Cardiac muscle cell (in vitro differentiated cells and primary cell): ENCODE measurements at regions not wholly inside any gene's neighbourhood (a gene's known extent, or its start where the extent isn't known, plus 50 kb on each side); places are given as distances from the start of the nearest gene placed in this dataset.

Source experiments
- DNase-seq, 2 donors: peaks; one replicate each; pipeline versions ENCODE4 v3.0.0 to v3.0.0-alpha.2; 2010 to 2017; ENCODE audit warnings: low read depth in 1 of 2, low spot score in 1 of 2
- H3K27ac ChIP-seq: fragments of 200-600 bp; sonication (generic); 2 replicates; pipeline ENCODE4 v1.5.1; 2016
- H3K27me3 ChIP-seq: fragments of 200-600 bp; sonication (generic); 2 replicates; pipeline ENCODE4 v1.6.0; 2016; ENCODE audit warnings: control low read depth
- H3K36me3 ChIP-seq: fragments of 200-600 bp; sonication (generic); 2 replicates; pipeline ENCODE4 v1.5.1; 2016; ENCODE audit warnings: control low read depth
- H3K4me1 ChIP-seq: fragments of 200-600 bp; sonication (generic); 2 replicates; pipeline ENCODE4 v1.8.1; 2017; ENCODE audit warnings: low read depth, mild to moderate bottlenecking, mixed run types
- H3K4me3 ChIP-seq: fragments of 200-600 bp; sonication (generic); 2 replicates; pipeline ENCODE4 v1.5.1; 2016; ENCODE audit warnings: mild to moderate bottlenecking
- H3K9me3 ChIP-seq: fragments of 200-600 bp; sonication (generic); 2 replicates; pipeline ENCODE4 v1.5.1; 2017; ENCODE audit warnings: low read depth, mild to moderate bottlenecking, control low read depth
- CTCF ChIP-seq: IDR thresholded peaks from 2 replicates; pipeline ENCODE4 v1.5.1; 2012; ENCODE audit warnings: low read depth, mild to moderate bottlenecking, low read length

- Histone ChIP-seq H3K27ac (peak overlapping the region; percentile 51), H3K4me1 (peaks cover 10% of the 10 kb centered on the region), H3K4me3 (no peak overlapping the region), H3K27me3 (peaks cover 10% of the 10 kb centered on the region), H3K36me3 (no peaks in the 10 kb centered on the region), H3K9me3 (no peaks in the 10 kb centered on the region)
- DNase-seq: no peak
- no peak for TF ChIP-seq CTCF
These were observed 183.7 kb downstream of the RGS3 start for GRCh38 chr9:113646946-113647914.

GRCh38 chr9:113648048-113648447 is 184.5 kb downstream of the RGS3 start:
- Histone ChIP-seq H3K27me3 (peaks cover 10% of the 10 kb centered on the region), H3K9me3 (no peaks in the 10 kb centered on the region), H3K4me3 (no peak overlapping the region), H3K36me3 (no peaks in the 10 kb centered on the region), H3K4me1 (peaks cover 10% of the 10 kb centered on the region), H3K27ac (peak overlapping the region; percentile 51)
- TF ChIP-seq CTCF: no peak
- DNase-seq: no peak

GRCh38 chr9:113648586-113648985 is 185.1 kb downstream of the RGS3 start:
- no peak for TF ChIP-seq CTCF
- DNase-seq: no peak
- Histone ChIP-seq H3K4me3 (no peak overlapping the region), H3K9me3 (no peaks in the 10 kb centered on the region), H3K27ac (peak overlapping the region; percentile 51), H3K27me3 (peaks cover 10% of the 10 kb centered on the region), H3K36me3 (no peaks in the 10 kb centered on the region), H3K4me1 (peaks cover 10% of the 10 kb centered on the region)

GRCh38 chr9:113649054-113649453 is 185.5 kb downstream of the RGS3 start:
- Histone ChIP-seq H3K9me3 (no peaks in the 10 kb centered on the region), H3K4me1 (peaks cover 10% of the 10 kb centered on the region), H3K27me3 (peaks cover 10% of the 10 kb centered on the region), H3K4me3 (no peak overlapping the region), H3K36me3 (no peaks in the 10 kb centered on the region), H3K27ac (no peak overlapping the region)
- no peak for TF ChIP-seq CTCF
- DNase-seq: peak in 1 of 2 donors; percentile 60

GRCh38 chr9:113649855-113650206 is 186.3 kb downstream of the RGS3 start:
- no peak for DNase-seq
- no peak for TF ChIP-seq CTCF
- Histone ChIP-seq H3K27ac (no peak overlapping the region), H3K27me3 (peaks cover 9% of the 10 kb centered on the region), H3K9me3 (no peaks in the 10 kb centered on the region), H3K36me3 (no peaks in the 10 kb centered on the region), H3K4me1 (peaks cover 16% of the 10 kb centered on the region), H3K4me3 (no peak overlapping the region)
